GM19239 (cell line): ENCODE measurements at regions not wholly inside any gene's neighbourhood (a gene's known extent, or its start where the extent isn't known, plus 50 kb on each side); places are given as distances from the start of the nearest gene placed in this dataset.
A peak's percentile ranks its signal among the peaks of the same experiment; 100 is the strongest.

ENCODE experiments used
- DNase-seq: peaks from one replicate; pipeline ENCODE4 v3.0.0; 2011; ENCODE audit warnings: low spot score; ENCODE audit not compliant: insufficient read length
- FAIRE-seq: peaks from 2 replicates; lab custom pipeline; 2011; peaks lifted over from hg19 to GRCh38; lab: Jason Lieb, UNC

- DNase-seq: no peak
- FAIRE-seq: no peak
Measured at GRCh38 chr5:61621202-61621650, 289.2 kb downstream of the ZSWIM6 start.

- no peak for FAIRE-seq
- no peak for DNase-seq
Measured at GRCh38 chr5:61622156-61622555, 290.1 kb downstream of the ZSWIM6 start.

GRCh38 chr5:61623401-61624069 lies 291.5 kb downstream of the ZSWIM6 start:
- DNase-seq: no peak
- no peak for FAIRE-seq

GRCh38 chr5:61624553-61625136 lies 292.6 kb downstream of the ZSWIM6 start:
- FAIRE-seq (no peak), DNase-seq (no peak)

GRCh38 chr5:61625137-61625561 lies 293.1 kb downstream of the ZSWIM6 start:
- DNase-seq (no peak), FAIRE-seq (no peak)

- DNase-seq: peak; percentile 17
- FAIRE-seq: no peak
Measured at GRCh38 chr5:61625681-61626621, 293.9 kb downstream of the ZSWIM6 start.

- FAIRE-seq: no peak
Measured at GRCh38 chr5:61626639-61627282, 294.7 kb downstream of the ZSWIM6 start.

GRCh38 chr5:61627531-61627930 lies 295.5 kb downstream of the ZSWIM6 start:
- no peak for FAIRE-seq
- no peak for DNase-seq

More at GRCh38 chr5:61626639-61627282, 294.7 kb downstream of the ZSWIM6 start:
- no peak for DNase-seq

GRCh38 chr5:61630908-61631307 lies 298.9 kb downstream of the ZSWIM6 start:
- no peak for FAIRE-seq
- no peak for DNase-seq

- FAIRE-seq (no peak), DNase-seq (no peak)
Measured at GRCh38 chr5:61631438-61631941, 299.4 kb downstream of the ZSWIM6 start.

GRCh38 chr5:61632064-61632463 lies 300.0 kb downstream of the ZSWIM6 start:
- FAIRE-seq (no peak), DNase-seq (no peak)

GRCh38 chr5:61635271-61635670 lies 303.2 kb downstream of the ZSWIM6 start:
- DNase-seq (no peak), FAIRE-seq (no peak)

GRCh38 chr5:61637566-61637965 lies 305.5 kb downstream of the ZSWIM6 start:
- no peak for FAIRE-seq
- no peak for DNase-seq

- DNase-seq (no peak), FAIRE-seq (no peak)
Measured at GRCh38 chr5:61638476-61638875, 306.4 kb downstream of the ZSWIM6 start.

GRCh38 chr5:61640179-61641021 lies 308.3 kb downstream of the ZSWIM6 start:
- DNase-seq (no peak), FAIRE-seq (no peak)

- no peak for DNase-seq
- FAIRE-seq: no peak
Measured at GRCh38 chr5:61641748-61642565, 309.9 kb downstream of the ZSWIM6 start.

- no peak for FAIRE-seq
- no peak for DNase-seq
Measured at GRCh38 chr5:61647672-61648071, 315.6 kb downstream of the ZSWIM6 start.

- no peak for FAIRE-seq
- DNase-seq: no peak
Measured at GRCh38 chr5:61649231-61649630, 317.2 kb downstream of the ZSWIM6 start.
